NCI-H748 (cell line): ENCODE measurements at regions not wholly inside any gene's neighbourhood (a gene's known extent, or its start where the extent isn't known, plus 50 kb on each side); places are given as distances from the start of the nearest gene placed in this dataset.

Source experiments
- DNase-seq: peaks from one replicate; lab custom pipeline; 2025; ENCODE audit not compliant: unreplicated experiment; lab: John Stamatoyannopoulos, UW

DNA sequence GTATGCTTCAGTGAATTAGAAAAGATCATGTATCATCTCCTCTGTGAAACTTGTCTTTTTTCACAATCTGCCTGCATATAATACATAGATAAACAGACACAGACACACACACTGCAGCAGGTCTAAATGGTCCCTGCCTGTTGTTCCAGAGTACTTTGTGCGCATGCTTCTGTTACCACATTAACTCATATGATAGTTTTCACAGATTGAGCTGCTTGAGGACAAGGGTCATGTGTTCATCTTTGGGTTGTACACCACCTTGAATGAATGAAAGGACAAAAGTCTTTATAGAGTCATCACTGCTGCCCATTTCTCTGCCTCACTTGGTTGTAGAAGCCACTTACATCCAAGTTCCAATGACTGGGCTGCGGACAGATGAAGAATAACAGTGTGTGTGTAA lies 72.7 kb upstream of the GLS start:
- DNase-seq, result no peak

DNA sequence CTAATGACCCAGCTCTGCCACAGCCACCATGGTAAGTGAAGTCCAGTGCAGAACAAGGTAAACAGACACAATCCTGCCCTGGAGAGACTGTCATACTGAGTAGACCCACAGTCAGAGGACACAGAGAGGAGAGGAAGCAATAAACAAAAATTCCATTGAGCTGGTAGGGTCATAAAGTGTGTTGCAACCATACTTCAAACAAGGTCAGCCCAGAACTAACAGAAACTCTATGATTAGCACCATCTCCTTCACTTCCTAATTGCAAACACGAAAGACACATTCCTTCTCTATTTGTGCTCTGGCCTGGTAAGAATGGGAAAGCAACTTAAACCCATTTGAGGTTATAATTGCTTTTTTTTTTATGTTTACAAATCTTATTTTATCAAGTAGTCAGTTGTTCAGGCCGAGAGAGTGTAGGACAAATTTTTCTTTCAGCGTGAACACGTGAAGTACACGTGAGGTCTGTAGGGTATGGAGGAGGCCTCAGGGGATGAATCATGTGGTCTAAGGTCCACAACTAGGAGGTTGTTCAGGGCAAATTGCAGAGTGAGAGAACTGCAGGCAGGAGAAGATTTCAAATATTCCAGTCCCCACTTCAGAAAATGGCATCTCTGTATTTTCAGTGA lies 71.4 kb upstream of the GLS start:
- no peak for DNase-seq

DNA sequence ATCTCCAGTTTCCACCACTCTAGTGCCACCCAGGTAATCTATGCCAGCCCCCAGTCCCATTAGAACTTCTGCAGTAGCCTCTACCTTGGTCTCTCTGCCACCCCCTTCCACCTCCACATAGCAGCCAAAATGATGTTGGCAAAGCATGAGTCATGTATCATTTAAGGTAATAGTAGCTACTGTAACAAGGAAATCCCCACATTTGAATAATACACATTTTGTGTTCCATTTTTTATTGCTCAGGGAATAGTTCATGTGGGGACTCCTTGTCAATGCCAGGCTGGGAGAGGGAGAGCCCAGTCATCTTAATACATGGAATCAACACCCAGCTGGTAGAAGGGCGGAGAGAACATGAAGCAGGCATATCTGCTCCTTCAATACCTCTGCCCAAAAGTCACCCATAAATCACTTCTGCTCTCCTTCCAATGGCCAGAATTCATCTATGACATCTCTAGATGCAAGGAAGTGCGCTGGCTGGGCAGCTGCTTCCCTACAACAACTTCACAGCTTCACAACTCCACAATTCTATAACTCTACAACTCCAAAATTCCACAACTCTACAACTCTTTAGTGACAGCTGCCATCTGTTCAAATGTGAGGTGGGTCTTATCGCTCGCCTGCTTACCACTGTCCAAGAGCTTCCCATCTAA lies 70.6 kb upstream of the GLS start:
- no peak for DNase-seq

DNA sequence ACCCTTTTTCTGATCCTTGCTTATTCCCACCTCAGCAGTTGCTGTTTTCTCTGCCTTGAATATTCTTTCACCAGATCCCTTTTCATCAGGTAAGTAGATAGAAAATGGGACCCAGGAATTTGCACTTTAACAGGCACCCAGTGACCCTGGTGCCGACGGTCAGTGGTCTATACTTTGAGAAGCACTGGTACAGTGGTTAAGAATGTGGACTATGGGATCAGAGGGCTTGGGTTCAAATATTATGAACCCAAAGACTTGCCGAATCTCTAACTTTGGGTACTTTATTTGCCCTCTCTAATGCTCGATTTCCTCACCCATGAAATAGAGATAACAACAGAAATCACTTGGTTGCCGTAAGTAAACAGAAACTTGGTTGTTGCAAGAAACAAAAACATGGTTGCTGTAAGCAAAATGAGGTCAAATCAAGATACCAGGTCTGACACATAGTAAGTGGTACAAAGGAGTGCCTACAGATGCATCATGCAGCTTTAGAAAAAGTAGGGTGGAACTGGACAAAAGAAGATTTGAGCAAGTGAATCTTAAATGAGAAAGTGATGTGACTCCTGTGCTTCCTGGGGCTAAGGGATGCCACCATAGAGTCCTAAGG lies 69.5 kb upstream of the GLS start:
- DNase-seq, result no peak

DNA sequence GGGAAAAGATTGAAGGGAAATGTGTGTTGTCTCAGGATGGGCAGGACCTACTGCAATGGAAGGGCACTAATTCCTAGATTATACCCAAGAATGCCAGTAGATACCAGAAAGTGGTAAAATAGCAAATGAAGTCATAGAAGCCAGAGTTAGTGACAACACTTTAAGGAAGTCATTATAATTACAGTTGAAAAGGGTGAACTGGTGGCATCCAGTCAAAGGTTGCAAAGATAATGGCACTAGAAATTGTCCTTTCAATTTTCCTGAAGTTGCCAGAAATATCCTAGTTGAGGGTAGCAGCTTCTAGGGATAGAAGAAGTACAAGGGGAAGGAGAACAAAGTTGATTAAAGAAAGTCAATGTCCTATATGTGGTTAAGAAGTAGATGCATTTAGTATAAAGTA lies 68.8 kb upstream of the GLS start:
- no peak for DNase-seq

DNA sequence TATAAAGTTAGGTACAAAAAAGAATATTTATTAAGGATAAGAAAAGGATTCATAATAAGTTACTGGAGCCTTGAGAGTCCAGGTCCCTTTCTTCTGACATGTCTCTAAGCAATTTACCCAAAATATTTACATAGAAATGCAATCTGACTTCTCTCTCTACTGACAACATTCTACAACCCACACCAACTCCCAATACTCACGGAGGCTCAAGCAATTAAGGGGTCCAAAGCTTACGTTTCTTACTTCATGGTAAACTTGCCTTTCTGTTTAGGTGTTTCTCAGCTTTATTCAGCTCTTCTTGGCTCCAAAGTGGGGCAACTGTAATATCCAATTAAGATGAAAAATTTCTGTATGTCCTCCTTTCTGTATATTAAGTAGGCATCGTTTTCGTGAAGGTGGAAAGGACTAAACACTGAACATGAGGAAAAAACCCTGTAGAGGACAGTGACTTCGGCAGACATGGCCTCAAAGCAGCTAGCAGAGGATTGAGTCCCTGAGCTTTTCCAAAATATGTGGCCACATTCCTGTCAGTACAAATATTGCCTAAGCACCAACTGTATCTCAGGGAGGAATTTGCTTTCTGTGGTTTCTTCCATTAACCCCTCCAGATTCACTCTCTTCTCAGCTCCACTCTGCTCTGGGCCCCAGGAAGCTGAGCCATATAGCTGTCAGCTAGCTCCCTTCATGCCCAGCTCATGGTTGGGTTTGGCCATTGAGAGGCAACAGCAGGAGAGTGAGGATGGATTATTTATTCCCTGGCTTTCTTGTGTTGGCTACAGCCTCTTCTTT lies 67.9 kb upstream of the GLS start:
- no peak for DNase-seq

DNA sequence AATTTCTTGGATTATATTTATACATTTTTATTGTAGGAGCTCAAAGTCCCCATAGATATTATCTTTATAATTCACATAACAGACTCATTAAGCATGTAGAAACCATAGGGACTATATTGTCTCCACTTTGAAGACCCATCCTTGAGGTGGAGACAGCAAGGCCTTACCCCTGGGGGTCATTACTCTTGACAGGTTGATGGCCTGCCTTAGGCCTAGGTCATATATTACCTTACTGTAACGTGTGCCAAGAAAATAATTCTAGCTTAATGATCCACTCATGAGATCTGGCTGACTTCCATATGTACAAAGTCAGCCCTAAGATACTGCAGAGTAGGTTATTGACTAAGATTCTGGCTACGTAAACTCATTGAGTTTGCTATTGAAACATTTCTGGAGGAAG lies 65.4 kb upstream of the GLS start:
- no peak for DNase-seq

DNA sequence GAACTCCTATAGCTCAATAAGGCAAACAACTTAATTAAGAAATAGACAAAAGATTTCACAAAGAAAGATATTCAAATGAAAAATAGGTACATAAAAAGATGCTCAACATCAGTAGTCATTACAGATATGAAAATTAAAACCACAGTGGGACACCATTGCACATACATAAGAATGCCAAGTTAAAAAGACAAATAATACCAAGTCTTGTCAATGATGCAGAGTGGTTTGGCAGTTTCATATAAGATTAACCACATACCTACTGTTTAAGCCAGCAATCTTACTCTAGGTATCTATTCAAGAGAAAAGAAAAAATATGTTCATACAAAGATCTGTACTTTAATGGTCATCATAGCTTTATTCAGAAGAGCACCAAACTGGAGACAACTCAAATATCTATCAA lies 63.5 kb upstream of the GLS start:
- DNase-seq, result no peak

DNA sequence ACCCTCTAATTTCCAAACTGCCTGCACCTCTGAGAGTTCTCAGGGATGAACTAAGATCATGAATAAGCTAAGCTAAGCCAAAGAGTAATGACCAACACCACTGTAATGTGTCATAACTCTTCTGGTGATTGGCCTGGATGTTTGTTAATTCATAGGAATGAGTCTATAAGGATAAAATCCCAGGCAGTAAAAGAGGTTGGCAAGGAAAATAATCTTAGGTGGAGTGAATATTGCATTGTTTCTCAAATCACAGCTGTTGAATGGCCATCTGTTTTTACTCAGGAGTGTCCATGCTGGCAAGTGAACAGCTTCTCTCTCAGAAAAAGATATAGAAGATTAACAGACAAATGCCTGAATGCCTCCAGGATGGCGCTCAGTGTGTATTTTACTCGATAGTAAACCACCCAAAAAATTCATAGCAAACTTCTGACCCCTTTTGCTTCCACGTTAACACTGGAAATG lies 60.8 kb upstream of the GLS start:
- no peak for DNase-seq

DNA sequence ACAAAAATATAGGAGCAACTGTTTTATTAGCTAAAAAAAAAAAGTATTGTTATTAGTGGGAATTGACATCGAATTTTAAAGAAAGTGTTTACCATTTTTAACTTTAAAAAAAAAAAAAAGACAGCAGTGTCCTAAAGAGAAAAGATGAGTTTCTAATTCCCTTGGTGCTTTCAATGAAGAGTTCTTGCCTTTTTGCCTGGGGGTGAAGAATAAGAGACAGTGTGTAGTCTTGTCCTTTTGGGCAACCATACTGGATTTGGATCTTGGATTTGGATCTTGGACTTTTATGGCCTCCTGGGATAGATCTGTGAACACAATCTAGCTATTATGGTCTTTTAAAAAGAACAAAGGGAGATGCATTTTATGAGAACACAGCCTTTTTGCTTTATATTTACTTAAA lies 60.2 kb upstream of the GLS start:
- no peak for DNase-seq

DNA sequence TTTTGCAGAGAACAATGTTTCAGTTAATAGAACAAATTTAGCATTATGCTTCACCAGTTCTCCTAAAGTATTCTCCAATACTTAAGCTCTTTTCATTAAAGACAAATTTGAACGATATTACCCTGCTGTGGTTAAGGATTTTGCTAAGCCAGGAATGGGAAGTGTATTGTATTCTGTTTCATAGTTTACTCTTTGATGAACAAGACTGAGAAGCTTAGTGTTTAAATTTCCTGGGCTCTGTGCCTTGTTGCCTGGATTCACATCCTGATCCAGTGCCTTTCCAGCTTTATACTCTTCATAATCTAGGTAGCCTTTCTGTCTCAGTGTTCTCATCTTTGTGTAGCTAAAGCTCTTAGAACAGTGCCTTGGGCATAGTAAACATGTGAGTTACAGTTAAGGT lies 58.6 kb upstream of the GLS start:
- no peak for DNase-seq

DNA sequence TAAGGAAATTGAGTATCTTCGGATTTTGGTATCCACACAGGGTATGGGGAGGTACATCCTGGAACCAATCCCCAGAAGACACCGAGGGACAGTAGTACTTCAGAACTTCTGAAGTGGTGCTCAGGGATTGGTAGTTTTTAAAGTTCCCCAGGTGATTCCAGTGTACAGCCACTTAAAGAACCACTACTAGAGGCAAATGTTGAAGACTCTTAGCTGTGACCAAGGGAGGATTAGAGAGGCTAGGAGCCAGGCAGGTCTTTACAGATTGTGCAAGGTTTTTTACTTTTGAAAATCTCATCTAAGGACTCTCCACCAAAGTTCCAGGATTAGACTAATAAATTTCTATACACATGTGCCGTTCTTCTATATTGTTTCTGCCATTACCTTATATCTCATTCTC lies 52.9 kb upstream of the GLS start:
- DNase-seq, result no peak

DNA sequence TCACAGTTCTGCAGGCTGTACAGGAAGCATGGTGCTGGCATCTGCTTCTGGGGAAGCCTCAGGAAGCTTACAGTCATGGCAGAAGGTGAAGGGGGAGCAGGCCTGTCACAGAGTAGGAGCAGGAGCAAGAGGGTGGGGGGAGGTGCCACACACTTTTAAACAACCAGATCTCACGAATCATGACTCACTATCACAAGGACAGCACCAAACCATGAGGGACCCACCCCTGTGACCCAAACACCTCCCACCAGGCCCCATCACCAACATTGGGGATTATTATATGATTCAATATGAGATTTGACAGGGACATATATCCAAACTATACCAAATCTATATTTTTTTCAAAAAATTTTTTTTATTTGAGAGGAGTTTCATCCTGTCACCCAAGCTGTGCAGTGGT lies 51.0 kb upstream of the GLS start:
- no peak for DNase-seq
